PC-9 (cell line): ENCODE measurements at regions not wholly inside any gene's neighbourhood (a gene's known extent, or its start where the extent isn't known, plus 50 kb on each side); places are given as distances from the start of the nearest gene placed in this dataset.

Experiments
- BruUV-seq: library from RNA; stranded (reverse); fragments of 400-500 nt; replicated peaks from 2 replicates; lab custom pipeline; 2021; lab: Mats Ljungman, UMichigan
- CTCF ChIA-PET: fragments of 300-600 bp; sonication (Branson Sonifier 250); formaldehyde crosslinking; loops from one replicate; lab custom pipeline; 2022; ENCODE audit warnings: antibody characterized with exemption; lab: Charles Lee
- POLR2A ChIA-PET: fragments of 300-600 bp; sonication (Branson Sonifier 250); formaldehyde crosslinking; loops from one replicate; lab custom pipeline; 2022; ENCODE audit warnings: antibody characterized with exemption; ENCODE audit not compliant: unreplicated experiment; lab: Charles Lee
- DNase-seq, 2 experiments: peaks; one replicate each; pipeline versions ENCODE4 v3.0.0 to v3.0.0-alpha.2; 2015 to 2022; ENCODE audit warnings: mixed read lengths in 1 of 2
- H2AFZ ChIP-seq: fragments of 200-600 bp; sonication (generic); 2 replicates; pipeline ENCODE4 v1.8.1; 2017; ENCODE audit warnings: antibody characterized with exemption
- H3F3A ChIP-seq: fragments of 200-600 bp; sonication (generic); 2 replicates; pipeline ENCODE4 v1.8.1; 2017; ENCODE audit warnings: antibody characterized with exemption, mild to moderate bottlenecking, low read depth; ENCODE audit not compliant: insufficient read depth
- H3K27ac ChIP-seq: fragments of 200-600 bp; sonication (generic); 2 replicates; pipeline ENCODE4 v1.6.1; 2016; ENCODE audit warnings: mixed run types
- H3K27me3 ChIP-seq: fragments of 200-600 bp; sonication (generic); 2 replicates; pipeline ENCODE4 v1.6.1; 2016; ENCODE audit warnings: low read depth, mixed run types; ENCODE audit not compliant: insufficient read depth
- H3K36me3 ChIP-seq: fragments of 200-600 bp; sonication (generic); 2 replicates; pipeline ENCODE4 v1.6.1; 2016; ENCODE audit warnings: low read depth, mixed run types
- H3K4me1 ChIP-seq: fragments of 200-600 bp; sonication (generic); replicated peaks from 2 replicates; pipeline ENCODE4 v1.6.1; 2016; ENCODE audit warnings: mixed run types; ENCODE audit not compliant: insufficient read depth
- H3K4me2 ChIP-seq: fragments of 200-600 bp; sonication (generic); 2 replicates; pipeline ENCODE4 v1.6.1; 2017; ENCODE audit warnings: mixed run types
- H3K4me3 ChIP-seq: fragments of 200-600 bp; sonication (generic); 2 replicates; pipeline ENCODE4 v1.6.1; 2016; ENCODE audit warnings: mixed run types
- H3K79me2 ChIP-seq: fragments of 200-600 bp; sonication (generic); 2 replicates; pipeline ENCODE4 v1.6.1; 2017; ENCODE audit warnings: low read depth, mixed run types
- H3K9me2 ChIP-seq: fragments of 200-600 bp; sonication (generic); 2 replicates; pipeline ENCODE4 v1.8.1; 2017; ENCODE audit warnings: mild to moderate bottlenecking; ENCODE audit not compliant: insufficient read depth
- H3K9me3 ChIP-seq: fragments of 200-600 bp; sonication (generic); 2 replicates; pipeline ENCODE4 v1.8.1; 2016; ENCODE audit warnings: low read depth; ENCODE audit not compliant: insufficient read depth
- H4K20me1 ChIP-seq: fragments of 200-600 bp; sonication (generic); 2 replicates; pipeline ENCODE4 v1.8.1; 2017; ENCODE audit not compliant: insufficient read depth
- EZH2 ChIP-seq: fragments of 200-600 bp; sonication (generic); IDR thresholded peaks from 2 replicates; pipeline ENCODE4 v1.8.0; 2017; ENCODE audit warnings: antibody characterized with exemption, low read depth
- intact Hi-C: fragments of 100-400 bp; cut with micrococcal nuclease; formaldehyde crosslinking; loops from one replicate; pipeline ENCODE4 v1.10.0; 2022; ENCODE audit not compliant: unreplicated experiment
- TF ChIP-seq, protein P1 (sequence below): fragments of 200-600 bp; sonication (generic); conservative IDR thresholded peaks from 2 replicates; pipeline ENCODE4 v1.6.1; 2017; ENCODE audit warnings: mixed run types, antibody characterized with exemption, mild to moderate bottlenecking, moderate library complexity

DNA sequence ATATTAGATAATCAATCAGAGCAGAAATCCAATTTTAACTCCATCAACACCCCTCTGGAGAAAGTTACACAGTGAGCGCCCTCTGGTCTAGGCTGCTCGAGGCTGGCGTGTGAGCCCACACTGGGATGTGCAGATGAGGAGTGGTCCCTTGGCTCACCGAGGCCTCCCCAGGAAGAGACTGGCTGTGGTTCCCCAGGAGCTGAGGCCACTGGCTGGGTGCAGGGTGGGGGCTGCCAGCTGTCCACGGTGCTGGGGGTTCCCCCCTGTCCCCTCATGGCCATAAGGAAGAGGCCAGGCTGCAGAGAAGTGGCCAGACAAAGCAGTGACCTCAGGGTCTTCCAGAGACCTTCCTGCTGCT, 750.7 kb downstream of the BRD1 start:
- intact Hi-C loops: no loop called here
- Histone ChIP-seq H2AFZ (no peak overlapping the region), H3K27me3 (peaks cover 98% of the 10 kb centered on the region), H3K9me2 (no peaks in the 10 kb centered on the region), H3K4me1 (no peaks in the 10 kb centered on the region), H3K36me3 (no peaks in the 10 kb centered on the region), H3K27ac (no peak overlapping the region), H3K79me2 (no peaks in the 10 kb centered on the region), H3K4me3 (no peak overlapping the region), H3K9me3 (no peaks in the 10 kb centered on the region), H3F3A (no peaks in the 10 kb centered on the region), H3K4me2 (no peak overlapping the region), H4K20me1 (peaks cover 4% of the 10 kb centered on the region; the same call in 1 of the 2 replicates)
- DNase-seq: no peak
- POLR2A ChIA-PET: no interaction called here
- no peak for TF ChIP-seq EZH2
- TF ChIP-seq, protein P1, sequence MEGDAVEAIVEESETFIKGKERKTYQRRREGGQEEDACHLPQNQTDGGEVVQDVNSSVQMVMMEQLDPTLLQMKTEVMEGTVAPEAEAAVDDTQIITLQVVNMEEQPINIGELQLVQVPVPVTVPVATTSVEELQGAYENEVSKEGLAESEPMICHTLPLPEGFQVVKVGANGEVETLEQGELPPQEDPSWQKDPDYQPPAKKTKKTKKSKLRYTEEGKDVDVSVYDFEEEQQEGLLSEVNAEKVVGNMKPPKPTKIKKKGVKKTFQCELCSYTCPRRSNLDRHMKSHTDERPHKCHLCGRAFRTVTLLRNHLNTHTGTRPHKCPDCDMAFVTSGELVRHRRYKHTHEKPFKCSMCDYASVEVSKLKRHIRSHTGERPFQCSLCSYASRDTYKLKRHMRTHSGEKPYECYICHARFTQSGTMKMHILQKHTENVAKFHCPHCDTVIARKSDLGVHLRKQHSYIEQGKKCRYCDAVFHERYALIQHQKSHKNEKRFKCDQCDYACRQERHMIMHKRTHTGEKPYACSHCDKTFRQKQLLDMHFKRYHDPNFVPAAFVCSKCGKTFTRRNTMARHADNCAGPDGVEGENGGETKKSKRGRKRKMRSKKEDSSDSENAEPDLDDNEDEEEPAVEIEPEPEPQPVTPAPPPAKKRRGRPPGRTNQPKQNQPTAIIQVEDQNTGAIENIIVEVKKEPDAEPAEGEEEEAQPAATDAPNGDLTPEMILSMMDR: no peak
- CTCF ChIA-PET: no interaction called here
- BruUV-seq: no TSS peak

DNA sequence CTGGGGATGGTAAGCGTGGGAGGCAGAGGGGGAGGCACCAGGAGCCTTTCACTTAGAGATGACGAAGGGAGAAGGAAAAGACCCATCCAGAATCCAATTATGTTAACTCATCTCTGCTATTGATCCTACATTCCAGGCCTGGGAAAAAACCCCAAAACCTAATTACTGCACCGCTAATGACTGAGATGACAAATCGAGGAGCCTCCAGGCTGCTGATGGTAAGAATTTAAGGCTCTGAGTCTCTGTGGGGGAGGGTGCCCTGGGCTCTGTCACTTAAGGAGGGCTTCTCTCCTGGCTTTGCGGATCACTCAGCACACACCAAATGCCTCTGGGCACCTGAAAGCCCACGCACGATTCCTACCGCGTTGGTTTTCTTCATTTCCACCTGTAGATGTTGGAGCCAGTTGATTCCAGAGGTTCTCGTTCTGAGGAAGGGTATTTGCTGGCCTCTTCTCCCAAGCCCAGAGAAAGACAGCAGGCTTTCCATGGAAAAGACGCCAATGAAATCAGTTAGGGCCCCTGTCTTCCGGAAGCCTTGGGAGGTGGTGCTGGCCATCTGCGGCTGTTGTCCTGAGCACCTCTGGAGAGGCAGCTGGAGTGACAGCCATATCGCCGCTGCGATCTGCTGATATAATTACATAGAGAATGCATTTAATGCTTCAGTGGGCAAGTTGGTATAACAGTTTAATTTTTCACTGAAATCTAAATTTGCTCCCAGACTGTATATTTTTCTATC, 751.2 kb downstream of the BRD1 start:
- ChIA-PET CTCF (no interaction called here), POLR2A (no interaction called here)
- DNase-seq: no peak
- no peaks in the 10 kb centered on the region for H3K36me3 ChIP-seq
- H4K20me1 ChIP-seq: peaks cover 4% of the 10 kb centered on the region; the same call in 1 of the 2 replicates
- peaks cover 98% of the 10 kb centered on the region for H3K27me3 ChIP-seq
- H3K4me3 ChIP-seq: no peak overlapping the region
- no peaks in the 10 kb centered on the region for H3K4me1 ChIP-seq
- H3K9me3 ChIP-seq: no peaks in the 10 kb centered on the region
- no peak overlapping the region for H3K4me2 ChIP-seq
- TF ChIP-seq EZH2: no peak
- TF ChIP-seq, protein P1: no peak
- H3K9me2 ChIP-seq: no peaks in the 10 kb centered on the region
- no peaks in the 10 kb centered on the region for H3F3A ChIP-seq
- BruUV-seq: no TSS peak
- no peak overlapping the region for H2AFZ ChIP-seq
- H3K27ac ChIP-seq: no peak overlapping the region
- intact Hi-C loops: no loop called here
- no peaks in the 10 kb centered on the region for H3K79me2 ChIP-seq

DNA sequence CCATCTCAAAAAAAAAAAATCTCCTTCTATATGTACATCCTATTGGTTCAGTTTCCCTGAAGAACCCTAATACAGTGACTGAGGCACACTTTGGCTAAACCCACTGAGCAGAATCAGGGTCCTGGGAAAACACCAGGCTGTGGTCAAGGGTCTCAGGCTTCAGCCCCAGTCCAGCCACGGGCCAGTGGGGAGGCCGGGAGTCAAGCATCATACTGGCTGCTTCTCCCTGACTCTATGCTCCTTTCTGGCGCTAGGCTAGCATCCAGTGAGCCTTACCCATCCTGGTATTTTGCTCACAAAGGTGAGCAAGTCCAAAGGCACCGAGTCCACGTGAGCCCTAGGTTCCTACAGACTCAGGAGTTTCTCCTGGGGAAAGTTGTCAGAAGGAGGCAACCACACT, 752.5 kb downstream of the BRD1 start:
- no peaks in the 10 kb centered on the region for H3K79me2 ChIP-seq
- H2AFZ ChIP-seq: no peak overlapping the region
- H3K9me3 ChIP-seq: no peaks in the 10 kb centered on the region
- no peaks in the 10 kb centered on the region for H3K4me1 ChIP-seq
- H3K4me3 ChIP-seq: no peak overlapping the region
- TF ChIP-seq EZH2: no peak
- TF ChIP-seq, protein P1: no peak
- H3K4me2 ChIP-seq: no peak overlapping the region
- H3K9me2 ChIP-seq: no peaks in the 10 kb centered on the region
- peaks cover 4% of the 10 kb centered on the region; the same call in 1 of the 2 replicates for H4K20me1 ChIP-seq
- intact Hi-C loops: no loop called here
- H3K36me3 ChIP-seq: no peaks in the 10 kb centered on the region
- DNase-seq: no peak
- no peak overlapping the region for H3K27ac ChIP-seq
- CTCF ChIA-PET: no interaction called here
- peaks cover 94% of the 10 kb centered on the region for H3K27me3 ChIP-seq
- no peaks in the 10 kb centered on the region for H3F3A ChIP-seq
- POLR2A ChIA-PET: no interaction called here
- BruUV-seq: no TSS peak
